K562 (cell line): ENCODE measurements at regions not wholly inside any gene's neighbourhood (a gene's known extent, or its start where the extent isn't known, plus 50 kb on each side); places are given as distances from the start of the nearest gene placed in this dataset.
A peak's percentile ranks its signal among the peaks of the same experiment; 100 is the strongest.

ENCODE experiments used
- ATAC-seq: fragments of 200-7000 bp; cut with Tn5 transposase; 3 replicates; pipeline ENCODE4 v1.9.1; 2020; ENCODE audit warnings: moderate library complexity
- BruUV-seq: library from RNA; stranded (reverse); fragments of 400-500 nt; replicated peaks from 2 replicates; lab custom pipeline; 2021; lab: Mats Ljungman, UMichigan
- CTCF ChIA-PET: fragments of 300-600 bp; formaldehyde crosslinking; extraction: SDS; loops from one replicate; lab custom pipeline; 2021; ENCODE audit warnings: low intra/inter-chr PET ratio; lab: Yijun Ruan, JAX
- POLR2A ChIA-PET: fragments of 300-600, 350-650 bp; sonication (Branson Sonifier 250); formaldehyde crosslinking; extraction: SDS; loops from one replicate; lab custom pipeline; 2021; ENCODE audit warnings: antibody characterized with exemption, inconsistent platforms; lab: Yijun Ruan, JAX
- DNase-seq, 4 experiments: peaks; one replicate each; pipeline versions ENCODE4 v3.0.0 to v3.0.0-alpha.2; 2011 to 2018; ENCODE audit warnings: low spot score in 3 of 4, mixed read lengths in 3 of 4; ENCODE audit errors: extremely low read depth in 1 of 4
- FAIRE-seq: peaks from 2 replicates; lab custom pipeline; 2011; peaks lifted over from hg19 to GRCh38; lab: Jason Lieb, UNC
- H2AFZ ChIP-seq: 2 replicates; pipeline ENCODE4 v1.6.0; 2011; ENCODE audit warnings: low read depth, low read length, control low read depth, inconsistent platforms
- H3K27ac ChIP-seq: fragments of 200-600 bp; 3 replicates; pipeline ENCODE4 v1.8.0; 2011; ENCODE audit warnings: low read depth, mild to moderate bottlenecking, control low read depth, inconsistent platforms, low read length, moderate library complexity, mixed read lengths; ENCODE audit errors: extremely low read depth
- H3K27me3 ChIP-seq, 2 experiments: fragments of 300-600 bp in 1 of 2; 2 replicates in 1 of 2; 3 replicates in 1 of 2; pipeline versions ENCODE4 v1.6.0 to v1.8.0; 2011; ENCODE audit warnings: inconsistent platforms in 2 of 2, low read length in 2 of 2, mild to moderate bottlenecking in 1 of 2, mixed read lengths in 1 of 2, moderate library complexity in 1 of 2; ENCODE audit not compliant: control insufficient read depth in 2 of 2, insufficient read depth in 2 of 2
- H3K36me3 ChIP-seq: fragments of 300-600 bp; 3 replicates; pipeline ENCODE4 v1.8.0; 2011; ENCODE audit warnings: mild to moderate bottlenecking, low read length, inconsistent platforms; ENCODE audit not compliant: control insufficient read depth, insufficient read depth
- H3K4me1 ChIP-seq, 2 experiments: fragments of 200-600 bp in 1 of 2; replicated peaks in 1 of 2; 2 replicates in 1 of 2; 3 replicates in 1 of 2; pipeline versions ENCODE4 v1.5.1 to v1.8.0; 2011; ENCODE audit warnings: inconsistent platforms in 2 of 2, low read length in 2 of 2, mild to moderate bottlenecking in 1 of 2, mixed read lengths in 1 of 2, moderate library complexity in 1 of 2; ENCODE audit not compliant: control insufficient read depth in 2 of 2, insufficient read depth in 2 of 2
- H3K4me2 ChIP-seq: 2 replicates; pipeline ENCODE4 v1.6.1; 2011; ENCODE audit warnings: low read length, control low read depth, inconsistent platforms, mixed read lengths; ENCODE audit not compliant: insufficient read depth
- H3K4me3 ChIP-seq: fragments of 200-600 bp; sonication (generic), shearing (Covaris generic); 2 replicates; pipeline ENCODE4 v1.5.1; 2016; ENCODE audit warnings: control low read depth, inconsistent platforms
- H3K79me2 ChIP-seq: fragments of 200-600 bp; 3 replicates; pipeline ENCODE4 v1.8.0; 2011; ENCODE audit warnings: low read length, inconsistent platforms; ENCODE audit not compliant: control insufficient read depth, insufficient read depth
- H3K9ac ChIP-seq, 2 experiments: 2 replicates each; pipeline versions ENCODE4 v1.6.0 to v1.6.1; 2011; ENCODE audit warnings: low read depth in 2 of 2, low read length in 2 of 2, control low read depth in 1 of 2, inconsistent platforms in 1 of 2, mild to moderate bottlenecking in 1 of 2, mixed read lengths in 1 of 2; ENCODE audit not compliant: insufficient read depth in 1 of 2
- H3K9me1 ChIP-seq: one replicate; pipeline ENCODE4 v1.6.0; 2011; ENCODE audit warnings: inconsistent platforms, mild to moderate bottlenecking, low read length, moderate library complexity; ENCODE audit not compliant: control insufficient read depth, insufficient read depth
- H3K9me3 ChIP-seq: replicated peaks from 2 replicates; pipeline ENCODE4 v1.5.1; 2011; ENCODE audit warnings: low read depth, low read length, inconsistent platforms; ENCODE audit not compliant: control insufficient read depth, insufficient read depth
- H4K20me1 ChIP-seq: replicated peaks from 2 replicates; pipeline ENCODE4 v1.6.1; 2011; ENCODE audit warnings: low read length, inconsistent platforms, mixed read lengths; ENCODE audit not compliant: control insufficient read depth, insufficient read depth
- C11orf30 ChIP-seq: fragments of 450-650 bp; IDR thresholded peaks from 2 replicates; pipeline ENCODE4 v1.6.1; 2016; ENCODE audit warnings: low read depth, mild to moderate bottlenecking
- CSDE1 ChIP-seq, 2 experiments: fragments of 450-650 bp; IDR thresholded peaks; 2 replicates each; pipeline ENCODE4 v1.6.1; 2016; ENCODE audit warnings: mild to moderate bottlenecking in 1 of 2
- EWSR1 ChIP-seq: fragments of 450-650 bp; IDR thresholded peaks from 2 replicates; pipeline ENCODE4 v1.6.1; 2018; ENCODE audit warnings: borderline replicate concordance, mild to moderate bottlenecking, low read depth, moderate library complexity; ENCODE audit not compliant: partially characterized antibody
- HDAC3 ChIP-seq: fragments of 450-650 bp; IDR thresholded peaks from 2 replicates; pipeline ENCODE4 v1.6.1; 2018; ENCODE audit warnings: borderline replicate concordance, mild to moderate bottlenecking, moderate library complexity; ENCODE audit not compliant: partially characterized antibody
- ILF3 ChIP-seq: fragments of 450-650 bp; IDR thresholded peaks from 2 replicates; pipeline ENCODE4 v1.6.1; 2018; ENCODE audit warnings: antibody characterized with exemption, mild to moderate bottlenecking, moderate library complexity, borderline replicate concordance
- KAT2B ChIP-seq: IDR thresholded peaks from one replicate; pipeline ENCODE4 v1.6.1; 2012; ENCODE audit warnings: low read depth, mild to moderate bottlenecking, control low read depth, inconsistent platforms, low read length, moderate library complexity
- KAT8 ChIP-seq: fragments of 450-650 bp; IDR thresholded peaks from 2 replicates; pipeline ENCODE4 v1.6.1; 2016; ENCODE audit warnings: low read depth, mild to moderate bottlenecking
- KLF6 ChIP-seq: fragments of 250-450 bp; sonication (Bioruptor Pico); IDR thresholded peaks from 2 replicates; pipeline ENCODE4 v1.4.0; 2020; ENCODE audit warnings: mild to moderate bottlenecking, moderate library complexity, borderline replicate concordance
- MAFG ChIP-seq: fragments of 450-650 bp; conservative IDR thresholded peaks from 2 replicates; pipeline ENCODE4 v1.6.1; 2016; ENCODE audit warnings: missing genetic modification characterization, missing compliant biosample characterization
- MAFK ChIP-seq: IDR thresholded peaks from 2 replicates; pipeline ENCODE4 v1.6.1; 2011; ENCODE audit warnings: low read length, improper control_type of control experiment
- MTA2 ChIP-seq: fragments of 450-650 bp; IDR thresholded peaks from 2 replicates; pipeline ENCODE4 v1.6.1; 2016; ENCODE audit warnings: low read depth
- NBN ChIP-seq: fragments of 450-650 bp; IDR thresholded peaks from 2 replicates; pipeline ENCODE4 v1.6.1; 2016; ENCODE audit warnings: low read depth, mild to moderate bottlenecking
- NFYB ChIP-seq: IDR thresholded peaks from 2 replicates; pipeline ENCODE4 v1.6.1; 2011; ENCODE audit warnings: mild to moderate bottlenecking, moderate library complexity; ENCODE audit not compliant: insufficient read length; ENCODE audit errors: extremely low read depth
- PRPF4 ChIP-seq: fragments of 200-400 bp; formaldehyde crosslinking; IDR thresholded peaks from one replicate; pipeline ENCODE4 v1.6.1; 2017; ENCODE audit warnings: low read length, low read depth, mild to moderate bottlenecking; ENCODE audit not compliant: insufficient read depth, poor library complexity, severe bottlenecking
- TOE1 ChIP-seq, 2 experiments: fragments of 450-650 bp in 1 of 2; sonication (generic) in 1 of 2; formaldehyde crosslinking in 1 of 2; IDR thresholded peaks; 2 replicates each; pipeline versions ENCODE4 v1.7.1 to v1.8.0; 2016 to 2022; ENCODE audit warnings: borderline replicate concordance in 2 of 2, mild to moderate bottlenecking in 2 of 2, antibody characterized with exemption in 1 of 2, inconsistent platforms in 1 of 2, low read depth in 1 of 2, missing genetic modification reagents in 1 of 2, moderate library complexity in 1 of 2
- ZNF174 ChIP-seq: fragments of 250-450 bp; sonication (Bioruptor Pico); IDR thresholded peaks from 2 replicates; pipeline ENCODE4 v1.4.0; 2020; ENCODE audit warnings: mild to moderate bottlenecking
- ZNF23 ChIP-seq: fragments of 250-450 bp; sonication (Bioruptor Pico); IDR thresholded peaks from 2 replicates; pipeline ENCODE4 v1.4.0; 2020; ENCODE audit warnings: mild to moderate bottlenecking
- ZNF316 ChIP-seq: fragments of 450-650 bp; IDR thresholded peaks from 2 replicates; pipeline ENCODE4 v1.6.1; 2016
- ZNF324 ChIP-seq: fragments of 250-450 bp; sonication (Bioruptor Pico); IDR thresholded peaks from 2 replicates; pipeline ENCODE4 v1.4.0; 2020; ENCODE audit warnings: mild to moderate bottlenecking
- WGBS: fragments of 100-300 bp; shearing (Covaris generic); methylation state at CpG from one replicate; pipeline ENCODE4 v1.1.6; 2016; ENCODE audit warnings: low coverage, mixed read lengths; ENCODE audit not compliant: insufficient coverage; ENCODE audit errors: missing lambda C conversion rate; 5-methylcytosine and 5-hydroxymethylcytosine counted together
- in situ Hi-C: fragments of 300-500 bp; cut with MboI; formaldehyde crosslinking; loops from 4 replicates; pipeline ENCODE4 v1.15.0; 2018; ENCODE audit warnings: inconsistent platforms, mixed read lengths
- intact Hi-C: fragments of 100-400 bp; cut with micrococcal nuclease; formaldehyde crosslinking; loops from 2 replicates; pipeline ENCODE4 v1.14.2; 2022
- TF ChIP-seq, protein P1 (sequence below): fragments of 450-650 bp; formaldehyde crosslinking; IDR thresholded peaks from 2 replicates; pipeline ENCODE4 v1.4.0; 2022; ENCODE audit warnings: missing genetic modification characterization
- TF ChIP-seq, protein P2 (sequence below), 2 experiments: IDR thresholded peaks; 2 replicates each; pipeline ENCODE4 v1.6.1; 2012; ENCODE audit warnings: improper control_type of control experiment in 2 of 2, low read depth in 2 of 2, low read length in 2 of 2, borderline replicate concordance in 1 of 2

DNA sequence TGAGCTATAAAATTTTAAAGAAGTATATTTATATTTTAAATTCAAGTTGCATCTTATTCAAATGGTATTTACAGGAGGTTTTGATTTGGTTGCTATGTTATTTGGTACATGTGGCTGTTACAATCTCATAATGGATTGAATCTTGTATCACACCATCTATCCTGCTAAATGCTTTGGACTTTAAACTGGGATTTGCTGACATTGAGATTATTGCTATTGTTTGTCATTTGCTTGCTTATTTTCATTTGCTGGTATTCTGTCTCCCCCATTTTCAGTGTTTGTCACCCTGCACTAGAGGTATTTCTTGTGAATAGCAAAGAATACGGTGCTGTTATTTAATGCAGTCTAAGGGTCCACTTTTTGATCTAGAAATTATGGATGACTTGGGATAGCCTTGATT, 171.1 kb downstream of the SH2D4B start:
- no peak overlapping the region for H3K27ac ChIP-seq
- H2AFZ ChIP-seq = no peak overlapping the region
- no peaks in the 10 kb centered on the region for H4K20me1 ChIP-seq
- H3K9me1 ChIP-seq = no peaks in the 10 kb centered on the region
- H3K9ac ChIP-seq = no peak overlapping the region
- CTCF ChIA-PET = no interaction called here
- H3K9me3 ChIP-seq = no peaks in the 10 kb centered on the region
- intact Hi-C loops (no loop called here), in situ Hi-C loops (no loop called here)
- H3K4me2 ChIP-seq = no peak overlapping the region
- no peaks in the 10 kb centered on the region for H3K79me2 ChIP-seq
- TF ChIP-seq ZNF324 (no peak), MTA2 (no peak), KAT2B (no peak), ZNF23 (CRISPR knock-in tag) (no peak), ZNF174 (no peak), ILF3 (no peak), HDAC3 (no peak), NFYB (no peak), C11orf30 (peak; percentile 67), KLF6 (no peak), ZNF316 (peak; percentile 83), KAT8 (no peak), CSDE1 (IDR thresholded peaks at IDR 0.05) (no peak), MAFK (0 out of 2 replicates have a peak, but pooled peaks have one; percentile 9), MAFG (tag) (peak; percentile 36; the same call in 1 of the 2 replicates), TOE1 (IDR thresholded peaks at IDR 0.05; ENCODE audit: borderline replicate concordance) (no peak), TOE1 (CRISPR knock-in tag; IDR thresholded peaks at IDR 0.05; ENCODE audit: borderline replicate concordance, low read depth) (no peak), PRPF4 (no peak), EWSR1 (no peak), NBN (no peak)
- TF ChIP-seq, protein P1, sequence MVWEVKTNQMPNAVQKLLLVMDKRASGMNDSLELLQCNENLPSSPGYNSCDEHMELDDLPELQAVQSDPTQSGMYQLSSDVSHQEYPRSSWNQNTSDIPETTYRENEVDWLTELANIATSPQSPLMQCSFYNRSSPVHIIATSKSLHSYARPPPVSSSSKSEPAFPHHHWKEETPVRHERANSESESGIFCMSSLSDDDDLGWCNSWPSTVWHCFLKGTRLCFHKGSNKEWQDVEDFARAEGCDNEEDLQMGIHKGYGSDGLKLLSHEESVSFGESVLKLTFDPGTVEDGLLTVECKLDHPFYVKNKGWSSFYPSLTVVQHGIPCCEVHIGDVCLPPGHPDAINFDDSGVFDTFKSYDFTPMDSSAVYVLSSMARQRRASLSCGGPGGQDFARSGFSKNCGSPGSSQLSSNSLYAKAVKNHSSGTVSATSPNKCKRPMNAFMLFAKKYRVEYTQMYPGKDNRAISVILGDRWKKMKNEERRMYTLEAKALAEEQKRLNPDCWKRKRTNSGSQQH (CRISPR knock-in tag) = no peak
- TF ChIP-seq, protein P2, sequence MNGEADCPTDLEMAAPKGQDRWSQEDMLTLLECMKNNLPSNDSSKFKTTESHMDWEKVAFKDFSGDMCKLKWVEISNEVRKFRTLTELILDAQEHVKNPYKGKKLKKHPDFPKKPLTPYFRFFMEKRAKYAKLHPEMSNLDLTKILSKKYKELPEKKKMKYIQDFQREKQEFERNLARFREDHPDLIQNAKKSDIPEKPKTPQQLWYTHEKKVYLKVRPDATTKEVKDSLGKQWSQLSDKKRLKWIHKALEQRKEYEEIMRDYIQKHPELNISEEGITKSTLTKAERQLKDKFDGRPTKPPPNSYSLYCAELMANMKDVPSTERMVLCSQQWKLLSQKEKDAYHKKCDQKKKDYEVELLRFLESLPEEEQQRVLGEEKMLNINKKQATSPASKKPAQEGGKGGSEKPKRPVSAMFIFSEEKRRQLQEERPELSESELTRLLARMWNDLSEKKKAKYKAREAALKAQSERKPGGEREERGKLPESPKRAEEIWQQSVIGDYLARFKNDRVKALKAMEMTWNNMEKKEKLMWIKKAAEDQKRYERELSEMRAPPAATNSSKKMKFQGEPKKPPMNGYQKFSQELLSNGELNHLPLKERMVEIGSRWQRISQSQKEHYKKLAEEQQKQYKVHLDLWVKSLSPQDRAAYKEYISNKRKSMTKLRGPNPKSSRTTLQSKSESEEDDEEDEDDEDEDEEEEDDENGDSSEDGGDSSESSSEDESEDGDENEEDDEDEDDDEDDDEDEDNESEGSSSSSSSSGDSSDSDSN (IDR thresholded peaks at IDR 0.05; ENCODE audit: borderline replicate concordance in 1 of 2, low read depth in 2 of 2, low read length in 2 of 2) = no peak
- no TSS peak for BruUV-seq
- ATAC-seq (no peak), FAIRE-seq (no peak), DNase-seq (no peak)
- no peaks in the 10 kb centered on the region; a peak in 2 of 5 replicates for H3K4me1 ChIP-seq
- POLR2A ChIA-PET = no interaction called here
- 31% methylated on average over 1 of the region's 1 CpG for WGBS
- H3K27me3 ChIP-seq = no peaks in the 10 kb centered on the region
- H3K4me3 ChIP-seq = no peak overlapping the region
- no peaks in the 10 kb centered on the region for H3K36me3 ChIP-seq
